Fibroblast of upper back skin (primary cell): ENCODE measurements at regions not wholly inside any gene's neighbourhood (a gene's known extent, or its start where the extent isn't known, plus 50 kb on each side); places are given as distances from the start of the nearest gene placed in this dataset.

Experiments used
- DNase-seq: peaks from one replicate; pipeline ENCODE4 v3.0.0-alpha.2; 2013

DNA sequence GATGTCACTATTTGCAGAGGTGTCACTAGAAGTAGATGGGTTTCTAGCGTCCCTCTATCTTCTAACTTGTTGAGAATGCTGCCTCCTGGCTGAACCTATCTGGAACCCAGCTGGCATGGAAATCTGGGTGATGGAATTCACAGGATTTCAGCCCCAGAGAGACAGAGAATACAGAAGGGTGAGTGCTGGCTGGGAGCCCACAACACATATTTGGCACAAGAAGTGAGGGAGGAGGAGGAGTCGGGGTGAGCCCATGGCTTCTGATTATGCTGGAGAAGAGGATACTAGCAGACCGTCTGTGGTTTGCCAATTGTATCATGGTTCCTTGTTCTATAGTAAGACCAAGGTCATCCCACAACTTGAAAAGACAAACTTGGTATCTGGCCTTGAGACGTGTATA, 557.8 kb upstream of the SALL1 start:
- no peak for DNase-seq

DNA sequence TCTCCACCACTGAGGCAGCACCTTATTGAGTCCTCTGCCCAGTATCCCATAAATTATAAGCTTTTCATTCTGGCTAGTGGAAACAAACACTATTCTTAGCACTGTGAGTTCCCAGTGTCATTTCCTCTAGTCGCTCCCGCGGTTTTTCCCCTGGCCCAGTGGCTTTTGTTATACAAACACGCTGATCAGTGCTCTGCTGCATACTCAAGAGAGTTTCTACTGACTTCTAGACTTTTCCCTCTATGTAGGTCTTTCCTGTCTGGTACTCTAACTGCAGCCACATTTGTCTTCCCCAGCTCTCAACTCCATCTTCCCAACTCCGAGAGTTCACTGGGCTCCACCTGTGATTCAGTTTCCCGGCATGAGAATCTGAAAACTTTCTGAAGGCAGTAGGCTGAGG, 556.6 kb upstream of the SALL1 start:
- DNase-seq: no peak

- DNase-seq: no peak
Observed at GRCh38 chr16:51705142-51705541, 554.1 kb upstream of the SALL1 start.

GRCh38 chr16:51701025-51701424, 550.0 kb upstream of the SALL1 start:
- no peak for DNase-seq

GRCh38 chr16:51699686-51700396, 548.8 kb upstream of the SALL1 start:
- DNase-seq: no peak

GRCh38 chr16:51698647-51699046, 547.6 kb upstream of the SALL1 start:
- DNase-seq: no peak

- no peak for DNase-seq
Observed at GRCh38 chr16:51697454-51697853, 546.4 kb upstream of the SALL1 start.

GRCh38 chr16:51696376-51696775, 545.3 kb upstream of the SALL1 start:
- DNase-seq: no peak

DNA sequence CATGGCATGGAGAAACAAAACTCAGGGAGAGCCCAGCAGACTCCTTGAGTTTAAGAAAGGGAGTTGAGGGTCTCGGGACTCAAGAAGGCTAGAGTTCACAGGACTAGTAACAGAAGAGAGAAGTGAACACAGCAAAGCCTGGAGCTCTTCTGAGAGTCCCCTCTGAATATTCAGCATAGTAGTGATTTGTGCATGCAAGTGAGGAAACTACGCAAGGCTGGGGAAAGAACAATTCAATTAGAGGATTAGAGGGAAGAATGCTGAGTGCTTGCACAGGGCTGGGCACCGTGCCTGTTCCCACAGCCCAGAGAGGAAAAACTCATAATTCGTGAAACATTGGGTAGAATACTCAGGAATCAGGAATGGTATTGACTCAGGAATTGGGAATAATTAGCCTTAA, 540.0 kb upstream of the SALL1 start:
- no peak for DNase-seq

DNA sequence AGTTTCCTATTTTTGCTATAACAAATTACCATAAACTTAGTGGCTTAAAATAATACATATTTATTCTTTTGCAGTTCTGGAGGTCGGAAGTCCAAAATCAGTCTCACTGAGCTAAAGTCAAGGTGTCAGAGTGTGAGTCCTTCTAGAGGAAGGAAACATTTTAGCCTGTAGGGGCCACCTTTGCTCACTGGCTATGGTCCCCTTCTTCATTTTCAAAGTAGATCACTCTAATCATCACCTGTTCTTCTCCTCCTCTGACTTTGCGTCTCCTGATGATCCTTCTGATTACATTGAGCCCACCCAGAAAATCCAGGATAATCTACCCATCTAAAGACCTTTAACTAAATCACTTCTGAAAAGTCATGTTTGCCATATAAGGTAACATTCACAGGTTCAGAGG, 534.4 kb upstream of the SALL1 start:
- no peak for DNase-seq

- no peak for DNase-seq
Observed at GRCh38 chr16:51683882-51684281, 532.8 kb upstream of the SALL1 start.

DNA sequence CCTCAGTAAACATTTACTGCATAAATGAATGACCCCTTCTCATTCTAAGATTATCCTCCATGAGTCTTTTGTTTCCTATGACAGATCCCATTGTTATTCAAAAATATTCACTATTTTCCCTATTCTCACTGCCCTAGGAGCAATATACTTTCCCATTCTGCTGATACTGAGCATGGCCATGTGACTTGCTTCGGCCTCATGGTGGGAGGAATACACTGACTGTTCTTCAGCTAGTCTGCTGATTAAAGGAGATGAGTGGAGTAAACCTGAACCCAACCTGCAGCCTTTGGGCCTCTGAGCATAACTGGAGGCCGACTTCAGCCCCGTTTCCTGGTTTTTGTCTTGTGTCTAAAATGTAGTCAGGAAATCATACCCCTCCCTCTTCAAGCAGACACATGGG, 531.8 kb upstream of the SALL1 start:
- DNase-seq: no peak

GRCh38 chr16:51674615-51675014, 523.5 kb upstream of the SALL1 start:
- DNase-seq: no peak

GRCh38 chr16:51670527-51670926, 519.5 kb upstream of the SALL1 start:
- no peak for DNase-seq

DNA sequence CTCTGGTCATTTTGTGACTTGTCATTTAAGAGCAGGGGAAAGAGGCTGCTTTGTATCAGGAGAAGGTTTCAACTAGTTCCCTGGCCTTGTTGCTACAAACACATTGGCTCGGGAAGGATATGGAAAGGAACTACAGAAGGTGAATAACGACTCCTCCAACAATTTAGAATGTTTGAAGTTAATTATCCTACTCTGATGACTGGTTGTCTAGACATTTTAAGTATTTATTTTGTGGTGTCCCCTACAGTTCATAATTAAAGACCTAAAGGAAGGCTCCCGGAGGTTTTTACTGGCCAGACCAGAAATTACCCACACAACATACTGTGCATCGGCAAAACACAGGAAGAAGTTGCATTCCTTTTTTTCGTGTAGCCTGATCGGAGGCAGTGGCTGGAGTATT, 515.8 kb upstream of the SALL1 start:
- peak; percentile 52 for DNase-seq

DNA sequence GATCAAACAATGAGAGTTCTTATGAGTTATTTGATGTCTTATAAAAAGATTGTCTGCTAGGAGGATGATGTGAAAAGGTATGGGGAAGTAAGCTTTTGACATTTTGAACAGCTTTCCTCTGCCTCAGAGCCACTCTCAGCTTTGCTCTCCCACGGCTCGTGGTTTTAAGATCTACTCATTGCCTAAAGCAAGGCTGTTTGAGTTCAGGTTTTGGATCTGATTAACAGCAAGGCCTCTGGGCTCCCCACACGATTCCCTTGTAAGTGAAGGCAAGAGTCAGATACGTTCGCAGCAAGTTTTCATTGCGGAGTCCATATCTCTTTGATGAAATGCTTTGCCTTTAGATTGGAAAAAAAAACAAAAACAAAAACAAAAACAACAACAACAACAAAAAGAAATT, 515.0 kb upstream of the SALL1 start:
- DNase-seq: peak; percentile 4

DNA sequence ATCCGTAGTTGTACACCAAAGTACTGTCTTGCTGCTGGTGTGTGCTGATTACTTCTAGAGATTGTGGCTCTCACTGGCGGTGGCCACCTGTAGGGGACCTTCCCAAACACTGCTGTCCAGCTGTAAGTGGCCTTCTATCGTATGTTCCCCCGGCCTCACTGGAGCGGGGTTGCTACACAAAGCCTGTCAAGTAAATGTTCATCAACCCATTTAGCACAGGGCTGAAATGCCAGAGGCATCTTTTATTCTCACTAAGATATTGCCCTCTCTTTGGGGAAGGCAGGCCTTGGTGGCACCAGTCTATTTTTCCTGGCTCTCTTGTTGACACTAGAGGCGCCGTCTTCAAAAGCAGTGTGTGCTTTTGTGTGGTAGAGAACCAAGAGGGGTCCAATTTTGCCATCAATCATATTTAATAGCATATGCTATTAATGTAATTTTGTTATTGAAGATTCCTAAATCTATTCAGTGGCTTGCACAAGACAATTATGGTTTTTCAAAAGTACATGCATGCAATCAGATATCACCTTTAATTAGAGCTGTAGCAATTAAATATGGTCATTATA, 514.4 kb upstream of the SALL1 start:
- no peak for DNase-seq

DNA sequence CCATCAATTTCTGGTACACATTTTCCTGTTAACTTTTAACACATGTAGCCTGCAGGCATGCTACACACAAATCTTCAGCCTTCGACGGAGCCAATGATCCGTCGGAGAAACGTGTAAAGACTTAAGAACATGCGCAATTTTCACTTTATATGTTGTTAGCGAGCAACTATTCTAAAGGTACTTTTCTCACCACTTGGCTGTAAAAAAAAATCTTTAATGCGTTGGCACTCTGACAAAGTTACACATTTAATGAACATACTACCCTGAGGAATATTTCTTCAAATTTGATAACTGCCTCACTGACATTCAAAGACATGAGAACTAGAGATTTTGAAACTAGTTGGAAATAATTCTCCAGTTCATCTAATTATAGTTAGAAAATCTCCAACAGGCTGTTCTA, 507.5 kb upstream of the SALL1 start:
- no peak for DNase-seq

GRCh38 chr16:51657848-51658247, 506.8 kb upstream of the SALL1 start:
- DNase-seq: no peak

- DNase-seq: no peak
Observed at GRCh38 chr16:51655249-51655648, 504.2 kb upstream of the SALL1 start.

GRCh38 chr16:51651061-51651466, 500.0 kb upstream of the SALL1 start:
- DNase-seq: no peak

- DNase-seq: no peak
Observed at GRCh38 chr16:51649631-51650030, 498.6 kb upstream of the SALL1 start.

DNA sequence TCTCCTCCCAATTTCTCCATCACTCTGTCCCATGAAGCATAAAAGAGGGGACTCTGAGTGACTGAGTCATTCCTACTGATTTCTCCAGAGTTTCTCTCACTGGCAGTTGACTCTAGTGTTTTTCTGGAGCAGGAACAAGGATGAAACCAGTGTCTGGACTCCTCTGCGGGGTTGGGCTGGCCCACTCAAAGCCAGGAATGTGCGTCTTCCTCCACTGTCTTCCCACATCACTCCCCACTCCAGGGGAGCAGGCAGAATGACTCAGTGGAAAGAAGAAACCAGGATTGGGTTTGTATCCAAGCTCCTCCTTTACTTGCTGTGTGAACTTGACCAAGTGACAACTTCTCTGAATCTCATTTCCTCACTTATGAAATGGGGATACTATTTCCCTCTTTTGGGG, 497.5 kb upstream of the SALL1 start:
- DNase-seq: peak; percentile 57

GRCh38 chr16:51641191-51641765, 490.2 kb upstream of the SALL1 start:
- peak; percentile 17 for DNase-seq

GRCh38 chr16:51640196-51640595, 489.1 kb upstream of the SALL1 start:
- DNase-seq: no peak
